Left ventricle myocardium inferior (tissue), 1 donor: ENCODE measurements at regions not wholly inside any gene's neighbourhood (a gene's known extent, or its start where the extent isn't known, plus 50 kb on each side); places are given as distances from the start of the nearest gene placed in this dataset.

Experiments used
- DNase-seq: peaks from one replicate; pipeline ENCODE4 v3.0.0-alpha.2; 2020
- H3K27ac ChIP-seq: fragments of 200-600 bp; replicated peaks from 2 replicates; pipeline ENCODE4 v1.8.0; 2021
- H3K27me3 ChIP-seq: fragments of 200-600 bp; 2 replicates; pipeline ENCODE4 v1.8.0; 2021; ENCODE audit warnings: low read depth
- H3K36me3 ChIP-seq: fragments of 200-600 bp; 2 replicates; pipeline ENCODE4 v1.8.0; 2021
- H3K4me1 ChIP-seq: fragments of 200-600 bp; 2 replicates; pipeline ENCODE4 v1.8.0; 2021
- H3K4me3 ChIP-seq: fragments of 200-600 bp; 2 replicates; pipeline ENCODE4 v1.8.0; 2021; ENCODE audit warnings: mild to moderate bottlenecking, moderate library complexity
- H3K9me3 ChIP-seq: fragments of 200-600 bp; replicated peaks from 2 replicates; pipeline ENCODE4 v1.8.0; 2021
- CTCF ChIP-seq: fragments of 200-600 bp; IDR thresholded peaks from 2 replicates; pipeline ENCODE4 v1.8.0; 2021; ENCODE audit warnings: antibody characterized with exemption, mild to moderate bottlenecking, borderline replicate concordance
- intact Hi-C: fragments of 100-400 bp; cut with micrococcal nuclease; formaldehyde crosslinking; loops from one replicate; pipeline ENCODE4 v1.11.0; 2022
- donor health status: DM: no; HTN: yes; CAD: no; lungs with severe emphysema.

DNA sequence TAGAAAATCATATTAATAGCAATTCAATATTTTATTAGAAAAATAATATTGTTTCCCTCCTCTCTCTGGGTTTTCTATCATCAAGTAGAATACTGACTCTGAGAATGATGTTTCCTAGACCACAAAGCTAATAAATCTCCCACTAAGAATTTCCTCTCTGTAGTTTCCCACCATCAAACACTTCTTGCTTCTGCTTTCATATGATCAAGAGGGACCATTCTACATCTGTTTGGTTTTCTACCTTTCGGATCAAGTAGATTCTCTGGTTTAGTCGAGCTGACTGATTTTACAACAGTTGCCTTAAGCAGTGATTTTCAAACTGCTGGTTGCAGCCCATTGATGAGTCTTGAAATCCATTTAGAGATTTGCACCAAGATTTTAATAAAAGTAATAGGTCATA is 240.2 kb upstream of the PTBP2 start:
- Histone ChIP-seq H3K27ac (no peak overlapping the region), H3K9me3 (no peaks in the 10 kb centered on the region), H3K36me3 (no peaks in the 10 kb centered on the region), H3K27me3 (no peaks in the 10 kb centered on the region), H3K4me1 (no peaks in the 10 kb centered on the region), H3K4me3 (no peak overlapping the region)
- intact Hi-C loops, result no loop called here
- no peak for TF ChIP-seq CTCF
- no peak for DNase-seq

GRCh38 chr1:96482616-96483015 is 239.0 kb upstream of the PTBP2 start:
- TF ChIP-seq CTCF, result no peak
- DNase-seq, result no peak
- H3K4me3 ChIP-seq, result no peak overlapping the region
- H3K4me1 ChIP-seq, result no peaks in the 10 kb centered on the region
- intact Hi-C loops, result no loop called here
- no peak overlapping the region for H3K27ac ChIP-seq
- H3K9me3 ChIP-seq, result no peaks in the 10 kb centered on the region
- no peaks in the 10 kb centered on the region for H3K36me3 ChIP-seq
- H3K27me3 ChIP-seq, result no peaks in the 10 kb centered on the region

DNA sequence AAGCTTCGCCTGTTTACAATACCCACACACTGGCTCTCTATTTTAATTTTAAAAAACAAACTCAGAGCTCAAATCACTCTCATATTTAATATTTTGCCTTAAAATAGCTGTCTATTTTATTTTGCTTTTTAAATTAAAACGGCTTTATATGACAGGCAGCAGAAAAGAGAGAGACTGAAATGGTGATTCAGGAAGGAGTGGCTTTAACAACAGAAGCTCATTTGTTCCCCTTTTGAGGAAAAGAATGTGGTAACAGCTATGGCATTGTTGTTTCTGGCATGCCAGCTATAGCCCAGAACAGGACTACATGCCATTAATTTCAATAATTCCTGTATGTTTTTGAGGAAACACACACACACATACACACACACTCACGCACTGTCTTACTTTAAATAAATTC is 234.2 kb upstream of the PTBP2 start:
- Histone ChIP-seq H3K27me3 (no peaks in the 10 kb centered on the region), H3K4me3 (no peak overlapping the region), H3K36me3 (no peaks in the 10 kb centered on the region), H3K9me3 (no peaks in the 10 kb centered on the region), H3K27ac (no peak overlapping the region), H3K4me1 (no peaks in the 10 kb centered on the region)
- intact Hi-C loops, result no loop called here
- TF ChIP-seq CTCF, result no peak
- no peak for DNase-seq

- H3K27me3 ChIP-seq, result no peaks in the 10 kb centered on the region
- intact Hi-C loops, result no loop called here
- H3K9me3 ChIP-seq, result no peaks in the 10 kb centered on the region
- H3K36me3 ChIP-seq, result no peaks in the 10 kb centered on the region
- TF ChIP-seq CTCF, result no peak
- H3K4me1 ChIP-seq, result no peaks in the 10 kb centered on the region
- H3K4me3 ChIP-seq, result no peak overlapping the region
- no peak overlapping the region for H3K27ac ChIP-seq
- no peak for DNase-seq
These were observed 233.6 kb upstream of the PTBP2 start for GRCh38 chr1:96487971-96488370.

GRCh38 chr1:96488777-96489176 is 232.8 kb upstream of the PTBP2 start:
- no peak for TF ChIP-seq CTCF
- Histone ChIP-seq H3K4me1 (no peaks in the 10 kb centered on the region), H3K36me3 (no peaks in the 10 kb centered on the region), H3K27me3 (no peaks in the 10 kb centered on the region), H3K4me3 (no peak overlapping the region), H3K27ac (no peak overlapping the region), H3K9me3 (no peaks in the 10 kb centered on the region)
- DNase-seq, result no peak
- intact Hi-C loops, result no loop called here

- no peak overlapping the region for H3K27ac ChIP-seq
- no peaks in the 10 kb centered on the region for H3K9me3 ChIP-seq
- H3K36me3 ChIP-seq, result no peaks in the 10 kb centered on the region
- no peaks in the 10 kb centered on the region for H3K27me3 ChIP-seq
- no peak for DNase-seq
- intact Hi-C loops, result no loop called here
- no peaks in the 10 kb centered on the region for H3K4me1 ChIP-seq
- no peak overlapping the region for H3K4me3 ChIP-seq
- TF ChIP-seq CTCF, result no peak
These were observed 229.3 kb upstream of the PTBP2 start for GRCh38 chr1:96492236-96492635.
